GM19099 (cell line): ENCODE measurements at regions not wholly inside any gene's neighbourhood (a gene's known extent, or its start where the extent isn't known, plus 50 kb on each side); places are given as distances from the start of the nearest gene placed in this dataset.
"Not testable (repeated sequence)": the region's sequence is repeated elsewhere in the genome, so short reads cannot be mapped to it uniquely, and the experiment has no call there.

Experiments used
- POLR2A ChIP-seq: IDR thresholded peaks from 3 replicates; pipeline ENCODE4 v1.6.1; 2011; ENCODE audit warnings: low read depth; ENCODE audit not compliant: insufficient read length; ENCODE audit errors: extremely low read depth

DNA sequence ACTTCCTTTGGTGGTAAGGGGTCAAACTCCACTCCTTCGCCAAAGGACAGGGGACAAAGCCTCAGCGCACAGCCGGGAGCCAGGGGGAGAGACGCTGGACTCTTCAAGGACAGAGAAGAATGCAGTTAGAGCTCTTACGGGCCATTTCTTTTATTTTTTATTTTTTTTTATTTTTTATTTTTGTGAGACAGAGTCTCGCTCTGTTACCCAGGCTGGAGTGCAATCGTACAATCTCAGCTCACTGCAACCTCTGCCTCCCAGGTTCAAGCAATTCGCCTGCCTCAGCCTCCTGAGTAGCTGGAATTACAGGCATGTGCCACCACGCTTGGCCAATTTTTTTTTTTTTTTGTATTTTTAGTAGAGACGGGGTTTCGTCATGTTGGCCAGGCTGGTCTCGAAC lies 93.2 kb upstream of the RPH3AL start, which contains the start of gene RFLNB:
TSS of gene RFLNB (minus strand) at position 101 of the 400 bp plus-strand sequence.
- TF ChIP-seq POLR2A = not testable (repeated sequence)

DNA sequence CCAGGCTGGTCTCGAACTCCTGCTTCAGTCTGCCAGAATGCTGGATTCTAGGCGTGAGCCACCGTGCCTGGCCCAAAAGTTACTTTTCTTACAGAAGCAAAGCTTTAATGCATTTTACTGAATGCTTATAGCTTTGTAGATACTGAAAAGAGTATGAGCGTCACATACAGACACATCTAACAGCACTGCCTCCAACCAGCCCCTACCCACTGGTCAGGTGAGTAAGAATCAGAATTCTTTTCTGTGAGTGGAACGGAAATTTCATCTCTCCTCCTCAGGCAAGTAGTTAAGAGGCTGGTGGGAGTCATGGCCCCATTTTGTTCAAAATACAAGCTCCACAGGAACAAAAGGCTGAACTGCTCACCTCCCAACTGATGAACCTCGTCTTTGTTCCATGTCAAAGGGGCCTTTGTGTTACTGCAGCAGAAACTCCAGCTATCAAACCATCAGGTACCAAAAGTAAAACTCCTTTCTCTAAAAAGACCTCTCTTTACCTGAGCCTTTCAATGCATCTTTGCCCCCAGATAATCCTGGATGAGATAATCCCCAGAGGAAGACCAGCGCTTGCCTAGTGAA lies 92.4 kb upstream of the RPH3AL start:
- no peak for TF ChIP-seq POLR2A

DNA sequence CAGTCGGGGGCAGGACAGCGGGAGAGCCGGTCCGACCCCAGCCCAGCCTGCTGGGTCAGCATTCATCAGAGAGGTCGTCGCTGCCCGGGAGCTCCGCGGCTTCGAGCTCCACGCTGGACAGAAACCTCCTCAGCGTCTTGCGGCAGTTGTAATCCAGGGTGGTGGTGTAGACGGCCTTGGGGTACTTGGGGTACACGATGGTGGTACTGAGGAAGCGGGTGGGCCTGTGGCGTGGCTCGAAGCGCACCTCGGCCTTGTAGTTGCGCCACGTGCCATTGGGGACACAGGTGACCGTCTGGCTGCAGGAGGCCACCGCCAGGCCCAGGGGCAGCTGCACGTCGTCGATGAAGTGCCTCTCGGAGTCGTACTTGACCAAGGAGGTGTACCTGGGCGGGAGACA lies 90.5 kb upstream of the RPH3AL start:
- no peak for TF ChIP-seq POLR2A

DNA sequence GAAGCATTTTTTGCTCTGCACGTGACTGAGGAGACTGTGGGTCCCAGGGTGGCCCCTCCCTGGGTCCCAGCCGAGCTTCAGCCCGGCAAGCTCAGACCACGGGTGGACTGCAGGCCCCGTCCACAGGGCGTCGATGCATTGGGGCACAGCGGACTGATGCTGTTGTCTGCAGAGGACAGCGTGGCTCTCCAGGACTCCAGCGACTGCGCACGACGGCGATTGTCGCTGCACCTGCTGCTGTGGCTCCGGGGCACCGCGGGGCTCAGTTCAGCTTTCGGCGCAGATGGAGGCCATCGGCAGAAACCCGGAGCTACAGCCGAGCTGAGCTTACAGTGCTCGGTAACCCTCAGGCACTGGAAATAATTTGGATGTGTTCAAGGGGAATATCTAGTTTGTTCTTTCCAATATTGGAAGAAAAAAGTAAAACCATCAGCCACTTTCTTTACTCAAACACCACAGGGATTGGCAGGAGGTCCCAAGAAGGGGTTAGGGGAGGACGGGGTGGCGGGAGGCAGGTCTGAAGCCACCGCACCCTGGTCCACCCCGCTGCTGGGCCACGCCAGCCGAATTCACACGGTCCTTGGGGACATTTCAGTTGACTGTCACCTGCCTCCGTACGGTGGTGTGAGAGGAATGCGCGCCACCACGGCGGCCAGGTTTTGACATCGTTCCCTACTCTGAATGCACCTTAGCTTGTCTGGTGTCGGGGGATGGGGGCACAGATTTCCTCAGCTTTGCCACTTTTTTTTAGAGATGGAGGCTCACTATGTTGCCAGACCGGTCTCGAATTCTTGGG lies 88.7 kb upstream of the RPH3AL start:
- no peak for TF ChIP-seq POLR2A

DNA sequence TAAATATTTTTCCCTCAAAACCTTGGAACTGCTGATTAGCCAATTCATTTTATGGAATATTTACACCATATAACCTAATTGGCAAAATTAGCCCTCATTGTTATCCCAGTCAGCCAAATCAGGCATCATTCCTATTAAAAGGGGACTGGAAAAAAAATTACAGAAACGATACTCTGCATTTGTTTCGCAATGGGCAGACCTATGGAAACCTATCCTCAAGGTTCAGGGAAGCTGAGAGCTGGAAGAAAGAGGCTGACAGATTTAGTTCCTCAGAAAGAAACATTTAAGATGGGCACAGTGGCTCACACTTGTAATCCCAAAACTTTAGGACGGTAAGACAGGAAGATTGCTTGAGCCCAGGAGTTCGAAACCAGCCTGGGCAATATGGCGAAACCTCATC lies 85.6 kb upstream of the RPH3AL start:
- TF ChIP-seq POLR2A = no peak

DNA sequence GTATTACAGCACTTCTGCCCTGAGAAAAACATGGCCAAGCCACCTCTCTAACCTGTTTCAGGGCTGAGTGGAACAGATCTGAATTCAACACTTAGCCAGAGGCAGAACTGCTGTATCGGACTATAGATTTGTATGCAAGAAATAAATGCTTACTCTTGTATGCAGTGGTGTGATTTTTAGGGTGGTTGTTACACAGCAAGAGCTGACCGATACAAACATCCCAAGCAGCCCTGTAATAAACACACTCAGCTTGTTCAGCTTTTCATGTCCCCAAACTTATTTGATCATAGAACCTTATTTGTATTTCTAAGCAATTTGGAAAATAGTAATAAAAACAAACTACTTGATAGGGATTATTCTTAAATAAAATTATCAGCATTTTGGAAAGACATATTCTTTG lies 84.9 kb upstream of the RPH3AL start:
- TF ChIP-seq POLR2A = no peak

DNA sequence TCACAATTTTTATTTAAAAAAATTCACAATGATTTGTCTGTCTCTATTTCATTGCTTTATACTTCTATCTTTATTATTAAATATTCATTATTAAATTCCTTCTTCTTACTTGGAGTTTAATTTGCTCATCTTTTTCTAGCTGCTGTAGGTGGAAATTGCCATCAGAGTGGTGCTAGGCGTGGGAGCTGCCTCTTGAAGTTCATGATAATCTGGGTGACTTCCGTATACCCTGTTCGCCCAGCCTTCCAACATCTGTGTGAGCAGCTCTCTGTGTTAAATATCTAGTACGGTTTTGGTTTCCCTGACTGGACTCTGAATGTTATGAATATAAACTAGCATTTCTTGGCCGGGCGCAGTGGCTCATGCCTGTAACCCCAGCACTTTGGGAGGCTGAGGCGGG lies 84.0 kb upstream of the RPH3AL start:
- TF ChIP-seq POLR2A = no peak

DNA sequence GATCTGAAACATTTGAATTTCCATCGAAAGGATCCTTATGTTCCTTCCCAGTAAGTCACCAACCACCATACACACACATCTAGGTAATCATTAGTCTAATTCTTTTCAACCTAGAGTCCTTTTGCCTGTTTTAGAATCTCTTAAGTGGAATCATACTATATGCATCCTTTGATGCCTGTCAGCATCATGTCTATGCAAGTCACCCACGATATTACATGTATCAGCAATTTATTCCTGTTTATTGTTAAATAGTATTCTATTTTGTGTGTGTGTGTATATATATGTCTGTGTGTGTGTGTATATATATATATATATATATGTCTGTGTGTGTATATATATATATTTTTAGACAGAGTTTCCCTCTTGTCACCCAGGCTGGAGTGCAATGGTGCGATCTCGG lies 78.9 kb upstream of the RPH3AL start:
- TF ChIP-seq POLR2A = no peak

DNA sequence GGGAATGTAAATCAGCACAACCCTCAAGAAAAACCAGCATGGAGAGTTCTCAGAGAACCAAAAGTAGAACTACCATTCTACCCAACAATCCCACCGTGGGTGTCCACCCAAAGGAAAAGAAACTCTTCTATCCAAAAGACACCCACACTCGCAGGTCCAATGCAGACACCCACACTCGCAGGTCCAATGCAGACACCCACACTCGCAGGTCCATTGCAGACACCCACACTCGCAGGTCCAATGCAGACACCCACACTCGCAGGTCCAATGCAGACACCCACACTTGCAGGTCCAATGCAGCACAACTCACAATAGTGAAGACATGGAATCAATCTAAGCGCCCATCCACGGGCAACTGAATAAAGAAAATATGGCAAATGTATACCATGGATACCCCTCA lies 77.0 kb upstream of the RPH3AL start:
- no peak for TF ChIP-seq POLR2A

DNA sequence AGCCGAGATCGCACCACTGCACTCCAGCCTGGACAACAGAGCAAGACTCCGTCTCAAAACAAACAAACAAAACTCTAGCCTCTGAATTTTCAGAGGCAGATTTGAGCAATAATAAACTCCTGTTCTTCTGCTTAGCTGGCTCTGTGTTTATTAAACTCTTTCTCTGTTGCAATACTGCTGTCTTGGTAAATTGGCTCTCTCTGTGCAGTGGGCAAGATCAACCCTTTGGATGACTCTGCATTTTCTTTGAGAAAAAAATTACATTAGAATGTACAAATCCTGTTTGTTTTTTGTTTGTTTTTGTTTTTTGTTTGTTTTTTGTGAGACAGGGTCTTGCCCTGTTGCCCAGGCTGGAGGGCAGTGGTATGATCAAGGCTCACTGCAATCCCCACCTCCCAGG lies 75.8 kb upstream of the RPH3AL start:
- no peak for TF ChIP-seq POLR2A

DNA sequence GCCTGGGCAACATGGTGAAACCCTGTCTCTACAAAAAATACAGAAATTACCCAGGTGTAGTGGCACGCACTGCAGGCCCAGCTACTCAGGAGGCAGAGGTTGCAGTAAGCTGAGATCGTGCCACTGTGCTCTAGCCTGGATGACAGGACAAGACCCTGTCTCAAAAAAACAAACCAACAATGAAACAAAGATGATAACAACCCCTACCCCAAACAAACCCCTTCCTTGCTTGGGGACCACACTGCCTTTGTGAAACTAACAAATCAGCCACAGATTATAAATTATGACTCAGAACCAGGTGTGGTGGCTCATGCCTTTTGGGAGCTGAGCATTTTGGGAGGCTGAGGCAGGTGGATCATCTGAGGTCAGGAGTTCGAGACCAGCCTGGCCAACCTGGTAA lies 75.3 kb upstream of the RPH3AL start:
- TF ChIP-seq POLR2A = no peak

DNA sequence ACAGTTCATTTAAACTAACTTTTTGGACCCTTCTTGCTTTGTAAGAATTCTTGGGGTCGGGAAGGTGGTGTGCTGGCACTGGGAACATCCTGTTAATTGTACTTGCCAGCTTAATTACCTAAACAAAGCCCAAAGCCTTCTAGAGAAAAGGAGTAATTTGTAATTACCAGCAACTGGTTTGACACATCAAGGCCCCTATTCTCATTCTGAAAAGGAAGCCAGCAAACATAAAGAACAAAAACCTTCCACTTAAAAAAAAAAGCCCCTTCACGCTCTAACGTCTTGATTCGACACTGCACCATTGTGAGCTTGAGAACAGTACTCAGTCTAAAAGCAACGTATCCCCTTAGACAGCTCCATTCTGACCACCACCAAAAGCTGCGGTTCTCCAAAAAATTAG lies 74.7 kb upstream of the RPH3AL start:
- no peak for TF ChIP-seq POLR2A

DNA sequence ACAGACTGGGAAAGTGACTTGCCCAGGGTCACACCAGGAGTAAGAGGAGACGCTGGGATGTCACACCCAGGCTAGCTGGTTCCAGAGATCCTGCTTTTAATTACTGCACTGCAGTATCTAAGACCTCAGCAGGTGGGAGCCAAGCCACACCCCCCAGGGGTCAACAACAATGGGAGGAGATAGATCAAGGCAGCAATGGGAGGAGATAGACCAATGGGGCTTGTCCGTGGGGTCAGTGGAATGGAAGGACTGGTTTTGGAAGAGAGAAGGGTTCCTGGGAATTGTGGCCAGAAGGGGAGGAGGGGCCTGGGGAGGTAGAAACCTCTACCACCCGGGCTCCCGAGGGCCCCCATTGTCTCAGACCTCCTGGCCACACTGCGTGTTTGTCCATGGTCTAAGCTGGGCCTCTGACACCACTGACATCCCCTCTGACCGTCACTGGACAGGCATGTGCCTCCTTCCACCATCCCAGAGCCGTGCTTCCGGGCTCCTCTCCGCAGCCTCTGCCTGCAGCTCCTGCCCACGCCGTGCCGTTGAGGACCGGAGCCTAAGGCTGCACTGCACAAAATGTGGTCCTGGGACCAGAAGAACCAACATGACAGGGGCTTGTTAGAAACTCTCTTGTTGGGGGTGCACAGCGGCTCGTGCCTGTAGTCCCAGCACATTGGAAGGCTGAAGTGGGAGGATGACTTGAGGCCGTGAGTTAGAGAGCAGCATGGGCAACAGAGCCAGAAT lies 69.8 kb upstream of the RPH3AL start:
- no peak for TF ChIP-seq POLR2A

DNA sequence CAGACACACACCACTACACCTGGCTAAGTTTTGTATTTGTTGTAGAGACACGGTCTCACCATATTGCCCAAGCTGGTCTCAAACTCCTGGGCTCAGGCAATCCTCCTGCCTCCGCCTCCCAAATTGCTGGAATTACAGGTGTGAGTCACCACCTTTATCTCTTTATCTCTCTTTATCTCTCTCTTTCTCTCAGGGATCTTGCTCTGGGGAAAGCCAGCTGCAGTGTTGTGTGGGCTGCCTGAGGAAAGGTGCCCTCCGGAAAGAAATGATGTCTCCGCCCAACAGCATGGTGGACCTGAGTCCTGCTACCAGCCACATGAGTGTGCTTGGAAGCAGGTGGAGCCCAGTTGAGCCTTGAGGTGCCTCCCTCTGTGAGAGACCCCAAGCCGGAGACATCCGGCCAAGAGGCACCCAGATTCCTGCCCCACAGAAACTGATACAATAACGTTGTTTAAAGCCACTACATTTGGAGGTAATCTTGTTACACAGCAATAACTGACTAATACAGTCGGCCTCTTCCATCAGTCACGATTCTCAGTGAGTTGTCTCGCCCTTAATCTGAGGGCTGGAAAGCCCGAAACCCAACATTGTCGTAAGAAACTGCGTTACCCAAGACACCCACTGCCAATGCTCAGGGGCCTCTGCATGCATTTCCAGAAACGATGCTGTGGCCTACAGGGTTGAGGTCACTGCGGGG lies 68.0 kb upstream of the RPH3AL start:
- no peak for TF ChIP-seq POLR2A

DNA sequence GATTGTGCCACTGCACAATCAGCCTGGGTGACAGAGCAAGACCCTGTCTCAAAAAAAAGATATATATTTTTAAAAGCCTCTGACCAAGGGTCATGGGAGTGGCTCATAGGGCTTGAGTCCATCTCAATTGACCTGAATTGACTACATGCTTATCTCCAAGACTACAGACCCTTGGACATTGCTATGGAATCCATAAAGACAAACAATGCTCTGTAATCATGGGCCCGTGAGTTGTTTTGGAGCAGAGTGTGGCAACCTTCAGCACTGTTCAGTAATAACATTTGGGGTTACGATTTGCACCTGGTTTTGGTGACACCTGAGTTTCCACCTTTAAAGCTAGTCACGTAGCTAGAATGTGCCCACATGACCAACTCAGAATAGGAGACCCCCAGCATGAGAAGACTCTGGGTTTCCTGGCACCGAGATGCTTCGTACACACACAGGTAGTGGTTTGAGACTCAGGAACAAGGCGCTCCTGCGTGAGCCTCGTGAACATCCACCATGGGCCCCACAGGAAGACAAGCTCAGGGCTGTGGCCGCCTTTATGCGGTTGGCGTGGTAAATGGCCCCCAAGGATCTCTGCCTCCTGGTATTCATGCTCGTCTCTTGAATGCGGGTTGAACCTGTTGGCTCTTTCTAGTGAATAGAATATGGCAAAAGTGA lies 66.6 kb upstream of the RPH3AL start:
- no peak for TF ChIP-seq POLR2A
